NCI-H226 (cell line): ENCODE measurements at regions not wholly inside any gene's neighbourhood (a gene's known extent, or its start where the extent isn't known, plus 50 kb on each side); places are given as distances from the start of the nearest gene placed in this dataset.
"Not testable (repeated sequence)": the region's sequence is repeated elsewhere in the genome, so short reads cannot be mapped to it uniquely, and the experiment has no call there.

Experiments
- DNase-seq: peaks from one replicate; pipeline ENCODE4 v3.0.0-alpha.2; 2015

GRCh38 chr2:83481436-83481835 lies 977.6 kb downstream of the SUCLG1 start:
- DNase-seq = no peak

- DNase-seq = no peak
Measured at GRCh38 chr2:83478037-83478436, 981.0 kb downstream of the SUCLG1 start.

- no peak for DNase-seq
Measured at GRCh38 chr2:83475371-83475770, 983.7 kb downstream of the SUCLG1 start.

GRCh38 chr2:83471655-83472054 lies 987.4 kb downstream of the SUCLG1 start:
- no peak for DNase-seq

- no peak for DNase-seq
Measured at GRCh38 chr2:83470928-83471327, 988.2 kb downstream of the SUCLG1 start.

GRCh38 chr2:83464444-83464843 lies 994.6 kb downstream of the SUCLG1 start:
- DNase-seq = no peak

- no peak for DNase-seq
Measured at GRCh38 chr2:83462881-83463280, 996.2 kb downstream of the SUCLG1 start.

GRCh38 chr2:83461135-83461534 lies 997.9 kb downstream of the SUCLG1 start:
- DNase-seq = no peak

GRCh38 chr2:83459456-83459855 lies 999.6 kb downstream of the SUCLG1 start:
- no peak for DNase-seq

GRCh38 chr2:83435989-83436388 lies 1023.1 kb downstream of the SUCLG1 start:
- no peak for DNase-seq

GRCh38 chr2:83420993-83421392 lies 1038.1 kb downstream of the SUCLG1 start:
- DNase-seq = no peak

- no peak for DNase-seq
Measured at GRCh38 chr2:83394134-83394904, 1064.8 kb downstream of the SUCLG1 start.

- DNase-seq = no peak
Measured at GRCh38 chr2:83388804-83389203, 1070.3 kb downstream of the SUCLG1 start.

GRCh38 chr2:83386549-83386948 lies 1072.5 kb downstream of the SUCLG1 start:
- DNase-seq = no peak

- no peak for DNase-seq
Measured at GRCh38 chr2:83378921-83379320, 1080.2 kb downstream of the SUCLG1 start.

- DNase-seq = no peak
Measured at GRCh38 chr2:83376731-83377130, 1082.3 kb downstream of the SUCLG1 start.

- DNase-seq = no peak
Measured at GRCh38 chr2:83370419-83370762, 1088.7 kb downstream of the SUCLG1 start.

GRCh38 chr2:83369601-83370418 lies 1089.3 kb downstream of the SUCLG1 start:
- DNase-seq = no peak

- no peak for DNase-seq
Measured at GRCh38 chr2:83368916-83369315, 1090.2 kb downstream of the SUCLG1 start.

- DNase-seq = no peak
Measured at GRCh38 chr2:83368461-83368860, 1090.6 kb downstream of the SUCLG1 start.

GRCh38 chr2:83365476-83365875 lies 1093.6 kb downstream of the SUCLG1 start:
- DNase-seq = no peak

- no peak for DNase-seq
Measured at GRCh38 chr2:83364264-83364663, 1094.8 kb downstream of the SUCLG1 start.

- DNase-seq = not testable (repeated sequence)
Measured at GRCh38 chr2:83363138-83363537, 1095.9 kb downstream of the SUCLG1 start.

GRCh38 chr2:83359336-83359735 lies 1099.7 kb downstream of the SUCLG1 start:
- no peak for DNase-seq
